H9 (cell line): ENCODE measurements at regions not wholly inside any gene's neighbourhood (a gene's known extent, or its start where the extent isn't known, plus 50 kb on each side); places are given as distances from the start of the nearest gene placed in this dataset.

Experiments
- DNase-seq: peaks from one replicate; pipeline ENCODE4 v3.0.0-alpha.2; 2017
- H2AFZ ChIP-seq: one replicate; pipeline ENCODE4 v1.6.1; 2013; ENCODE audit warnings: mild to moderate bottlenecking, low read length, control low read depth, moderate library complexity
- H2AK5ac ChIP-seq: 2 replicates; pipeline ENCODE4 v1.6.1; 2013; ENCODE audit warnings: low read length, control low read depth, mixed read lengths; ENCODE audit not compliant: insufficient read length
- H2BK120ac ChIP-seq: one replicate; pipeline ENCODE4 v1.6.1; 2013; ENCODE audit warnings: low read depth, mild to moderate bottlenecking, low read length, control low read depth, inconsistent platforms; ENCODE audit not compliant: poor library complexity, severe bottlenecking
- H2BK12ac ChIP-seq: 2 replicates; pipeline ENCODE4 v1.6.1; 2013; ENCODE audit warnings: low read length, control low read depth, mixed read lengths, low read depth; ENCODE audit not compliant: insufficient read length
- H2BK15ac ChIP-seq: 2 replicates; pipeline ENCODE4 v1.6.1; 2013; ENCODE audit warnings: low read depth, low read length, control low read depth
- H2BK20ac ChIP-seq: one replicate; pipeline ENCODE4 v1.6.1; 2013; ENCODE audit warnings: low read depth, mild to moderate bottlenecking, low read length, control low read depth, inconsistent platforms; ENCODE audit not compliant: poor library complexity, severe bottlenecking
- H2BK5ac ChIP-seq: 2 replicates; pipeline ENCODE4 v1.6.1; 2013; ENCODE audit warnings: low read length, control low read depth, mixed read lengths; ENCODE audit not compliant: insufficient read length
- H3K14ac ChIP-seq: 2 replicates; pipeline ENCODE4 v1.6.1; 2013; ENCODE audit warnings: low read length, control low read depth; ENCODE audit not compliant: insufficient read depth
- H3K18ac ChIP-seq: 2 replicates; pipeline ENCODE4 v1.6.1; 2013; ENCODE audit warnings: low read depth, mild to moderate bottlenecking, mixed read lengths, low read length, control low read depth; ENCODE audit not compliant: insufficient read length
- H3K23ac ChIP-seq: 2 replicates; pipeline ENCODE4 v1.6.1; 2013; ENCODE audit warnings: low read length, control low read depth, mixed read lengths, low read depth; ENCODE audit not compliant: insufficient read length
- H3K23me2 ChIP-seq: 2 replicates; pipeline ENCODE4 v1.6.1; 2013; ENCODE audit warnings: low read depth, mild to moderate bottlenecking, mixed read lengths, low read length, control low read depth; ENCODE audit not compliant: insufficient read length, poor library complexity, severe bottlenecking
- H3K27ac ChIP-seq: 2 replicates; pipeline ENCODE4 v1.5.1; 2013; ENCODE audit warnings: low read length, control low read depth, mixed read lengths, low read depth; ENCODE audit not compliant: insufficient read length
- H3K27me3 ChIP-seq: 2 replicates; pipeline ENCODE4 v1.6.1; 2013; ENCODE audit warnings: low read length, control low read depth, inconsistent platforms; ENCODE audit not compliant: insufficient read depth
- H3K4ac ChIP-seq: 2 replicates; pipeline ENCODE4 v1.6.1; 2013; ENCODE audit warnings: low read depth, mild to moderate bottlenecking, control low read depth, inconsistent platforms, low read length, moderate library complexity
- H3K4me1 ChIP-seq: 2 replicates; pipeline ENCODE4 v1.6.1; 2013; ENCODE audit warnings: low read length, control low read depth, inconsistent platforms; ENCODE audit not compliant: insufficient read depth
- H3K4me2 ChIP-seq: 2 replicates; pipeline ENCODE4 v1.6.1; 2013; ENCODE audit warnings: low read length, control low read depth, mixed read lengths; ENCODE audit not compliant: insufficient read length, insufficient read depth
- H3K56ac ChIP-seq: 2 replicates; pipeline ENCODE4 v1.6.1; 2013; ENCODE audit warnings: low read depth, mild to moderate bottlenecking, mixed read lengths, low read length, control low read depth; ENCODE audit not compliant: insufficient read length
- H3K79me1 ChIP-seq: 2 replicates; pipeline ENCODE4 v1.6.1; 2013; ENCODE audit warnings: low read depth, mild to moderate bottlenecking, moderate library complexity, low read length, control low read depth, inconsistent platforms; ENCODE audit not compliant: insufficient read depth, poor library complexity, severe bottlenecking
- H3K79me2 ChIP-seq: 2 replicates; pipeline ENCODE4 v1.6.1; 2013; ENCODE audit warnings: low read length, control low read depth, inconsistent platforms; ENCODE audit not compliant: insufficient read depth
- H3K9ac ChIP-seq: 2 replicates; pipeline ENCODE4 v1.6.1; 2013; ENCODE audit warnings: low read length, control low read depth, mixed read lengths; ENCODE audit not compliant: insufficient read length; ENCODE audit errors: extremely low read depth
- H3K9me3 ChIP-seq: one replicate; pipeline ENCODE4 v1.6.1; 2013; ENCODE audit warnings: low read depth, low read length, inconsistent platforms; ENCODE audit not compliant: control insufficient read depth
- H3T11ph ChIP-seq: one replicate; pipeline ENCODE4 v1.6.1; 2013; ENCODE audit warnings: mild to moderate bottlenecking, low read length, control low read depth, inconsistent platforms
- H4K20me1 ChIP-seq: one replicate; pipeline ENCODE4 v1.6.1; 2013; ENCODE audit not compliant: control insufficient read depth, insufficient read length, insufficient read depth
- H4K5ac ChIP-seq: 2 replicates; pipeline ENCODE4 v1.6.1; 2013; ENCODE audit warnings: low read depth, mild to moderate bottlenecking, mixed read lengths, low read length, control low read depth; ENCODE audit not compliant: insufficient read length
- H4K8ac ChIP-seq: replicated peaks from 2 replicates; pipeline ENCODE4 v1.6.1; 2013; ENCODE audit warnings: low read length, control low read depth, mixed read lengths, low read depth; ENCODE audit not compliant: insufficient read length
- H4K91ac ChIP-seq: 2 replicates; pipeline ENCODE4 v1.6.1; 2013; ENCODE audit warnings: low read depth, mild to moderate bottlenecking, moderate library complexity, mixed read lengths, low read length, control low read depth; ENCODE audit not compliant: insufficient read length
- H3K27ac Mint-ChIP-seq, 3 experiments: 2 replicates in 2 of 3; 3 replicates in 1 of 3; pipeline ENCODE4 v1.8.0; 2020 to 2021; ENCODE audit warnings: mixed read lengths in 3 of 3, mild to moderate bottlenecking in 1 of 3, moderate library complexity in 1 of 3
- H3K27me3 Mint-ChIP-seq: 2 replicates; pipeline ENCODE4 v1.8.0; 2021; ENCODE audit warnings: low read depth, mild to moderate bottlenecking, moderate library complexity, mixed read lengths
- H3K36me3 Mint-ChIP-seq, 3 experiments: 2 replicates in 2 of 3; 3 replicates in 1 of 3; pipeline ENCODE4 v1.8.0; 2020 to 2021; ENCODE audit warnings: low read depth in 3 of 3, mixed read lengths in 3 of 3; ENCODE audit not compliant: insufficient read depth in 1 of 3
- H3K4me1 Mint-ChIP-seq, 2 experiments: 2 replicates each; pipeline ENCODE4 v1.8.0; 2020; ENCODE audit warnings: mixed read lengths in 2 of 2
- H3K4me3 Mint-ChIP-seq, 2 experiments: 2 replicates in 1 of 2; 3 replicates in 1 of 2; pipeline ENCODE4 v1.8.0; 2020 to 2021; ENCODE audit warnings: mild to moderate bottlenecking in 2 of 2, mixed read lengths in 2 of 2, moderate library complexity in 1 of 2
- H3K9me3 Mint-ChIP-seq, 2 experiments: 2 replicates in 1 of 2; 3 replicates in 1 of 2; pipeline ENCODE4 v1.8.0; 2020; ENCODE audit warnings: mild to moderate bottlenecking in 2 of 2, mixed read lengths in 2 of 2, moderate library complexity in 1 of 2
- WGBS: extraction: QIAGEN DNeasy Blood & Tissue Kit; methylation state at CpG from one replicate; pipeline ENCODE4 v1.1.7; 2013; ENCODE audit warnings: missing lambda C conversion rate, low lambda C conversion rate, mixed read lengths; ENCODE audit not compliant: insufficient read length; ENCODE audit errors: extremely low coverage; 5-methylcytosine and 5-hydroxymethylcytosine counted together
- TF ChIP-seq, protein P1 (sequence below): fragments of 200-600 bp; sonication (generic); conservative IDR thresholded peaks from 3 replicates; pipeline ENCODE4 v1.8.0; 2021; ENCODE audit warnings: antibody characterized with exemption, mild to moderate bottlenecking

DNA sequence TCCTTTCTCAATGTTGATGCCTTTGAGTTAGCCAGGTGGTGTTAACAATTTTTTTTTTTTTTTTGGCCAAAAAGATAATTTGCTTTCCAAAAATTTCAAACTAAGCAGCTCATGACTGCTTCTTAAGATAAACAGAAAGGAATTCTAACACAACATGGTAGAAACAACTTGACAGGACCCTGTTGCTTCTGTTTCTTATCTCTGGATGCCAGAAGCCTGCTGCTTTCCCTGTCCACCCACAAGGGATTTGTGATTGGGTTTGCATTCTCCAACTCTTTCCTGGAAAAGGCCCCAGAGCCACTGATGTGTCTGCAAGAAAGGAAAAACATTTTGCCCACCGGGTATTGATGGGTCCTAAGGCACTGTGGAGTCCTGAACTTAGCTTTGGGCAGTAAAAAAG lies 217.2 kb upstream of the PKDCC start:
- Histone ChIP-seq H3T11ph (no peak overlapping the region), H3K4ac (no peak overlapping the region), H4K5ac (no peak overlapping the region), H2BK15ac (no peak overlapping the region), H3K4me1 (no peaks in the 10 kb centered on the region), H2BK5ac (no peak overlapping the region), H2AFZ (no peak overlapping the region), H4K20me1 (no peaks in the 10 kb centered on the region), H3K9me3 (no peaks in the 10 kb centered on the region), H3K23me2 (no peaks in the 10 kb centered on the region), H3K14ac (no peak overlapping the region), H3K79me1 (no peaks in the 10 kb centered on the region), H3K9ac (no peak overlapping the region), H2AK5ac (no peak overlapping the region), H2BK120ac (no peak overlapping the region), H3K18ac (no peak overlapping the region), H3K27me3 (no peaks in the 10 kb centered on the region), H2BK20ac (no peak overlapping the region), H3K56ac (no peak overlapping the region), H4K8ac (no peak overlapping the region), H4K91ac (no peak overlapping the region), H2BK12ac (no peak overlapping the region), H3K23ac (no peak overlapping the region), H3K79me2 (no peaks in the 10 kb centered on the region), H3K4me2 (no peak overlapping the region), H3K27ac (no peak overlapping the region)
- H3K27me3 Mint-ChIP-seq = peaks cover 29% of the 10 kb centered on the region
- no peak overlapping the region for H3K4me3 Mint-ChIP-seq
- no peak overlapping the region for H3K27ac Mint-ChIP-seq
- TF ChIP-seq, protein P1, sequence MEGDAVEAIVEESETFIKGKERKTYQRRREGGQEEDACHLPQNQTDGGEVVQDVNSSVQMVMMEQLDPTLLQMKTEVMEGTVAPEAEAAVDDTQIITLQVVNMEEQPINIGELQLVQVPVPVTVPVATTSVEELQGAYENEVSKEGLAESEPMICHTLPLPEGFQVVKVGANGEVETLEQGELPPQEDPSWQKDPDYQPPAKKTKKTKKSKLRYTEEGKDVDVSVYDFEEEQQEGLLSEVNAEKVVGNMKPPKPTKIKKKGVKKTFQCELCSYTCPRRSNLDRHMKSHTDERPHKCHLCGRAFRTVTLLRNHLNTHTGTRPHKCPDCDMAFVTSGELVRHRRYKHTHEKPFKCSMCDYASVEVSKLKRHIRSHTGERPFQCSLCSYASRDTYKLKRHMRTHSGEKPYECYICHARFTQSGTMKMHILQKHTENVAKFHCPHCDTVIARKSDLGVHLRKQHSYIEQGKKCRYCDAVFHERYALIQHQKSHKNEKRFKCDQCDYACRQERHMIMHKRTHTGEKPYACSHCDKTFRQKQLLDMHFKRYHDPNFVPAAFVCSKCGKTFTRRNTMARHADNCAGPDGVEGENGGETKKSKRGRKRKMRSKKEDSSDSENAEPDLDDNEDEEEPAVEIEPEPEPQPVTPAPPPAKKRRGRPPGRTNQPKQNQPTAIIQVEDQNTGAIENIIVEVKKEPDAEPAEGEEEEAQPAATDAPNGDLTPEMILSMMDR = no peak
- no peaks in the 10 kb centered on the region; a peak in 1 of 5 replicates for H3K9me3 Mint-ChIP-seq
- H3K36me3 Mint-ChIP-seq = no peaks in the 10 kb centered on the region
- DNase-seq = no peak
- no CpG with 5 or more reads among the region's 1 CpG for WGBS
- no peaks in the 10 kb centered on the region for H3K4me1 Mint-ChIP-seq
